OCI-LY1 (cell line): ENCODE measurements at regions not wholly inside any gene's neighbourhood (a gene's known extent, or its start where the extent isn't known, plus 50 kb on each side); places are given as distances from the start of the nearest gene placed in this dataset.

ENCODE experiments used
- EZH2 ChIP-seq: fragments of 200-600 bp; sonication (generic), shearing (Covaris generic); IDR thresholded peaks from 2 replicates; pipeline ENCODE4 v1.8.0; 2017; ENCODE audit warnings: borderline replicate concordance, mixed run types, mild to moderate bottlenecking, antibody characterized with exemption, low read length, moderate library complexity, mixed read lengths
- TF ChIP-seq, protein P1 (sequence below): fragments of 200-600 bp; sonication (generic), shearing (Covaris generic); IDR thresholded peaks from 2 replicates; pipeline ENCODE4 v1.5.1; 2017; ENCODE audit warnings: mild to moderate bottlenecking, antibody characterized with exemption, low read length, moderate library complexity, mixed read lengths

DNA sequence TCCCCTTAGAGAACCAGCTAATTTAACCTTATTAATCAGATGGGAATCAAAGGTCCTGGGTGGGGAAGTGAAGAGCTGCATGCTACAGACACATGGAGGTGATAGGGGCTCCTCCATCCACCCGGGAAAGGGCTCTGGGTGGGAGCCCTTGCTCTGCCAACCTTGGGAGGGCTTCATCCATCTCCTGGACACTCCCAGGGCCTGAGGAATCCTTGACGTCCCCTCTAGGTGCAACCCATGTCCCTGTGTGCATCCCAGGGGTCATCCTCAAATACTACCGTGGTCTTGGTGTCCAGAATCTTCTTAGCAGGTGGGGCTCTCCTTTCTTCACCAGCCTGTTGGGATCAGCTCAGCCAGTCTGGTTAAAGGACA is 55.4 kb upstream of the IGFBP3 start:
- TF ChIP-seq, protein P1, sequence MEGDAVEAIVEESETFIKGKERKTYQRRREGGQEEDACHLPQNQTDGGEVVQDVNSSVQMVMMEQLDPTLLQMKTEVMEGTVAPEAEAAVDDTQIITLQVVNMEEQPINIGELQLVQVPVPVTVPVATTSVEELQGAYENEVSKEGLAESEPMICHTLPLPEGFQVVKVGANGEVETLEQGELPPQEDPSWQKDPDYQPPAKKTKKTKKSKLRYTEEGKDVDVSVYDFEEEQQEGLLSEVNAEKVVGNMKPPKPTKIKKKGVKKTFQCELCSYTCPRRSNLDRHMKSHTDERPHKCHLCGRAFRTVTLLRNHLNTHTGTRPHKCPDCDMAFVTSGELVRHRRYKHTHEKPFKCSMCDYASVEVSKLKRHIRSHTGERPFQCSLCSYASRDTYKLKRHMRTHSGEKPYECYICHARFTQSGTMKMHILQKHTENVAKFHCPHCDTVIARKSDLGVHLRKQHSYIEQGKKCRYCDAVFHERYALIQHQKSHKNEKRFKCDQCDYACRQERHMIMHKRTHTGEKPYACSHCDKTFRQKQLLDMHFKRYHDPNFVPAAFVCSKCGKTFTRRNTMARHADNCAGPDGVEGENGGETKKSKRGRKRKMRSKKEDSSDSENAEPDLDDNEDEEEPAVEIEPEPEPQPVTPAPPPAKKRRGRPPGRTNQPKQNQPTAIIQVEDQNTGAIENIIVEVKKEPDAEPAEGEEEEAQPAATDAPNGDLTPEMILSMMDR = no peak
- TF ChIP-seq EZH2 = no peak
